Common myeloid progenitor, CD34-positive (primary cell): ENCODE measurements at regions not wholly inside any gene's neighbourhood (a gene's known extent, or its start where the extent isn't known, plus 50 kb on each side); places are given as distances from the start of the nearest gene placed in this dataset.

Source experiments
- CTCF ChIA-PET: fragments of 350-600 bp; sonication (Branson Sonifier 250); formaldehyde crosslinking; loops from one replicate; lab custom pipeline; 2021; ENCODE audit warnings: antibody characterized with exemption; lab: Charles Lee
- POLR2A ChIA-PET: fragments of 350-600 bp; sonication (Branson Sonifier 250); formaldehyde crosslinking; loops from one replicate; lab custom pipeline; 2021; ENCODE audit warnings: antibody characterized with exemption; lab: Charles Lee
- DNase-seq, 3 donors: peaks; one replicate each; pipeline versions ENCODE4 v3.0.0 to v3.0.0-alpha.2; 2013
- H3K27ac ChIP-seq, 2 experiments: 1 replicate in 1 of 2; 2 replicates in 1 of 2; pipeline ENCODE4 v1.7.0; 2013; ENCODE audit warnings: inconsistent platforms in 2 of 2, low read length in 2 of 2, mild to moderate bottlenecking in 2 of 2, low read depth in 1 of 2, moderate library complexity in 1 of 2; ENCODE audit not compliant: severe bottlenecking in 2 of 2, insufficient read depth in 1 of 2, poor library complexity in 1 of 2
- H3K27me3 ChIP-seq, 5 experiments: replicated peaks in 2 of 5; 1 replicate in 3 of 5; 2 replicates in 2 of 5; pipeline versions ENCODE4 v1.6.1 to v1.7.0; 2013; ENCODE audit warnings: low read length in 4 of 5, mild to moderate bottlenecking in 2 of 5, moderate library complexity in 2 of 5, inconsistent platforms in 1 of 5; ENCODE audit not compliant: insufficient read depth in 5 of 5, control insufficient read depth in 4 of 5
- H3K36me3 ChIP-seq, 4 experiments: 1 replicate in 2 of 4; 2 replicates in 2 of 4; pipeline versions ENCODE4 v1.6.1 to v1.7.0; 2013; ENCODE audit warnings: low read length in 3 of 4, control low read depth in 1 of 4, mild to moderate bottlenecking in 1 of 4; ENCODE audit not compliant: control insufficient read depth in 4 of 4, insufficient read depth in 4 of 4
- H3K4me1 ChIP-seq, 4 experiments: 1 replicate in 3 of 4; 2 replicates in 1 of 4; pipeline versions ENCODE4 v1.6.1 to v1.7.1; 2013; ENCODE audit warnings: low read length in 3 of 4, mild to moderate bottlenecking in 3 of 4, control low read depth in 1 of 4, inconsistent platforms in 1 of 4, moderate library complexity in 1 of 4; ENCODE audit not compliant: control insufficient read depth in 4 of 4, insufficient read depth in 4 of 4; ENCODE audit errors: control extremely low read depth in 1 of 4
- H3K4me3 ChIP-seq, 7 experiments: 1 replicate in 4 of 7; 2 replicates in 3 of 7; pipeline versions ENCODE4 v1.5.1 to v1.7.0; 2013; ENCODE audit warnings: mild to moderate bottlenecking in 7 of 7, low read length in 6 of 7, moderate library complexity in 6 of 7, inconsistent platforms in 2 of 7, low read depth in 2 of 7, control low read depth in 1 of 7; ENCODE audit not compliant: insufficient read depth in 4 of 7, control insufficient read depth in 1 of 7; ENCODE audit errors: extremely low read depth in 1 of 7
- H3K9me3 ChIP-seq, 5 experiments: 1 replicate in 4 of 5; 2 replicates in 1 of 5; pipeline versions ENCODE4 v1.6.1 to v1.7.1; 2013; ENCODE audit warnings: low read length in 4 of 5, mild to moderate bottlenecking in 2 of 5, inconsistent platforms in 1 of 5, low read depth in 1 of 5, moderate library complexity in 1 of 5; ENCODE audit not compliant: control insufficient read depth in 4 of 5, insufficient read depth in 2 of 5; ENCODE audit errors: control extremely low read depth in 1 of 5
- WGBS: methylation state at CpG from one replicate; pipeline ENCODE4 v1.1.5; 2013; ENCODE audit not compliant: insufficient coverage; 5-methylcytosine and 5-hydroxymethylcytosine counted together

GRCh38 chr4:181443021-181443420, 800.2 kb upstream of the TENM3 start:
- DNase-seq, result no peak
- no peaks in the 10 kb centered on the region for H3K36me3 ChIP-seq
- no peaks in the 10 kb centered on the region for H3K27me3 ChIP-seq
- whole genome bisulfite sequencing, result 92% methylated on average over 3 of the region's 6 CpGs
- ChIA-PET CTCF (no interaction called here), POLR2A (no interaction called here)
- H3K27ac ChIP-seq, result no peak overlapping the region
- H3K9me3 ChIP-seq, result no peaks in the 10 kb centered on the region
- H3K4me3 ChIP-seq, result no peak overlapping the region
- H3K4me1 ChIP-seq, result no peaks in the 10 kb centered on the region

GRCh38 chr4:181465826-181466225, 777.4 kb upstream of the TENM3 start:
- H3K9me3 ChIP-seq, result no peaks in the 10 kb centered on the region
- no peak overlapping the region for H3K4me3 ChIP-seq
- H3K36me3 ChIP-seq, result no peaks in the 10 kb centered on the region
- no peaks in the 10 kb centered on the region for H3K27me3 ChIP-seq
- H3K27ac ChIP-seq, result no peak overlapping the region
- ChIA-PET CTCF (no interaction called here), POLR2A (no interaction called here)
- no peaks in the 10 kb centered on the region for H3K4me1 ChIP-seq
- DNase-seq, result no peak
- 93% methylated on average over 3 of the region's 7 CpGs for WGBS

- H3K9me3 ChIP-seq, result no peaks in the 10 kb centered on the region
- CTCF ChIA-PET, result no interaction called here
- H3K4me3 ChIP-seq, result no peak overlapping the region
- H3K27ac ChIP-seq, result no peak overlapping the region
- no peaks in the 10 kb centered on the region for H3K27me3 ChIP-seq
- H3K4me1 ChIP-seq, result no peaks in the 10 kb centered on the region
- H3K36me3 ChIP-seq, result no peaks in the 10 kb centered on the region
- 100% methylated on average over 6 of the region's 6 CpGs for WGBS
- DNase-seq, result no peak
- POLR2A ChIA-PET, result no interaction called here
Measured at GRCh38 chr4:181468451-181468850, 774.8 kb upstream of the TENM3 start.

GRCh38 chr4:181470306-181470705, 772.9 kb upstream of the TENM3 start:
- ChIA-PET CTCF (interaction anchor here (0.6 kb wide), 1 partner anchor 1235 kb away, joined by 3 read pairs; no protein-coding TSS in a partner anchor), POLR2A (no interaction called here)
- H3K27me3 ChIP-seq, result no peaks in the 10 kb centered on the region
- H3K9me3 ChIP-seq, result no peaks in the 10 kb centered on the region
- H3K36me3 ChIP-seq, result no peaks in the 10 kb centered on the region
- no peak for DNase-seq
- WGBS, result 67% methylated on average over 3 of the region's 5 CpGs
- H3K4me3 ChIP-seq, result no peak overlapping the region
- H3K27ac ChIP-seq, result no peak overlapping the region
- H3K4me1 ChIP-seq, result no peaks in the 10 kb centered on the region

GRCh38 chr4:181475359-181475758, 767.8 kb upstream of the TENM3 start:
- H3K4me3 ChIP-seq, result no peak overlapping the region
- H3K27me3 ChIP-seq, result peaks cover 0 to 3% (median 0%) of the 10 kb centered on the region in 5 experiments
- WGBS, result 100% methylated on average over 2 of the region's 3 CpGs
- no peaks in the 10 kb centered on the region for H3K36me3 ChIP-seq
- CTCF ChIA-PET, result no interaction called here
- H3K9me3 ChIP-seq, result no peaks in the 10 kb centered on the region
- no peak overlapping the region for H3K27ac ChIP-seq
- no peak for DNase-seq
- POLR2A ChIA-PET, result no interaction called here
- H3K4me1 ChIP-seq, result no peaks in the 10 kb centered on the region

GRCh38 chr4:181475781-181476507, 767.3 kb upstream of the TENM3 start:
- no peak for DNase-seq
- 61% methylated on average over 10 of the region's 14 CpGs for WGBS
- Histone ChIP-seq H3K4me1 (no peaks in the 10 kb centered on the region), H3K9me3 (no peaks in the 10 kb centered on the region), H3K4me3 (no peak overlapping the region), H3K36me3 (no peaks in the 10 kb centered on the region), H3K27me3 (peaks cover 0 to 3% (median 0%) of the 10 kb centered on the region in 5 experiments), H3K27ac (no peak overlapping the region)
- POLR2A ChIA-PET, result no interaction called here
- CTCF ChIA-PET, result no interaction called here

- H3K4me1 ChIP-seq, result no peaks in the 10 kb centered on the region
- no CpG with 5 or more reads among the region's 2 CpGs for WGBS
- ChIA-PET POLR2A (no interaction called here), CTCF (no interaction called here)
- no peak overlapping the region for H3K4me3 ChIP-seq
- H3K9me3 ChIP-seq, result no peaks in the 10 kb centered on the region
- H3K36me3 ChIP-seq, result no peaks in the 10 kb centered on the region
- H3K27me3 ChIP-seq, result peaks cover 0 to 3% (median 0%) of the 10 kb centered on the region in 5 experiments
- H3K27ac ChIP-seq, result no peak overlapping the region
- DNase-seq, result no peak
Measured at GRCh38 chr4:181476508-181476890, 766.7 kb upstream of the TENM3 start.
